ENCODE measurements at regions not wholly inside any gene's neighbourhood (a gene's known extent, or its start where the extent isn't known, plus 50 kb on each side); places are given as distances from the start of the nearest gene placed in this dataset.

DNA sequence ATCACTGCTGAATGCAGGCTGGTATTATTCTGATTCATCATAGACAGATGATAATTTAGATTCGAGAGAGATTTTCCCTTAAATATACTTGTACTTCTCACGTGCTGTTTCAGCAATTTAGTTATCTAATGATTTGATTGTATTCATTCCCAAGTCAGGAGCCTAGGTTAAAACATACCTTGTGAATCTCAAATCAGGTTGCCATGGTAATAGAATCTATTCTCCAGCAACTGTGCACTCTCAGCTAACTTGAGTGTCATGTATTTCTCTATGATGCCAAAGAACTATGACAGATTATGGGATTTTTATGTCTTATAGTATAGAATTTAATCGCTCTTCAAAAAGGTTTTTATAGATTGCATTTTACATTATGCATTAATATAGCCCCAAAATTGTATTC, 315.3 kb downstream of the GABRG2 start:
- no peaks in the 10 kb centered on the region for H3K4me1 ChIP-seq (ENCODE audit: low read depth, poor library complexity, severe bottlenecking)
- no peaks in the 10 kb centered on the region for H3K79me2 ChIP-seq (ENCODE audit: insufficient read depth, low read depth)
- no peak overlapping the region for H3K27ac ChIP-seq
- H3K36me3 ChIP-seq (ENCODE audit: insufficient read depth) = no peaks in the 10 kb centered on the region
- H4K20me1 ChIP-seq (ENCODE audit: insufficient read depth) = no peaks in the 10 kb centered on the region
- H3K4me3 ChIP-seq (IDR thresholded peaks at IDR 0.05; ENCODE audit: insufficient read depth, low read depth, low read length) = no peak overlapping the region
- H2AFZ ChIP-seq (ENCODE audit: low read depth) = no peak overlapping the region
- no peak overlapping the region for H3K4me2 ChIP-seq
- H3K27me3 ChIP-seq (ENCODE audit: insufficient read depth, low read depth) = no peaks in the 10 kb centered on the region
- no peak overlapping the region for H3K9ac ChIP-seq
- TF ChIP-seq, protein P1, sequence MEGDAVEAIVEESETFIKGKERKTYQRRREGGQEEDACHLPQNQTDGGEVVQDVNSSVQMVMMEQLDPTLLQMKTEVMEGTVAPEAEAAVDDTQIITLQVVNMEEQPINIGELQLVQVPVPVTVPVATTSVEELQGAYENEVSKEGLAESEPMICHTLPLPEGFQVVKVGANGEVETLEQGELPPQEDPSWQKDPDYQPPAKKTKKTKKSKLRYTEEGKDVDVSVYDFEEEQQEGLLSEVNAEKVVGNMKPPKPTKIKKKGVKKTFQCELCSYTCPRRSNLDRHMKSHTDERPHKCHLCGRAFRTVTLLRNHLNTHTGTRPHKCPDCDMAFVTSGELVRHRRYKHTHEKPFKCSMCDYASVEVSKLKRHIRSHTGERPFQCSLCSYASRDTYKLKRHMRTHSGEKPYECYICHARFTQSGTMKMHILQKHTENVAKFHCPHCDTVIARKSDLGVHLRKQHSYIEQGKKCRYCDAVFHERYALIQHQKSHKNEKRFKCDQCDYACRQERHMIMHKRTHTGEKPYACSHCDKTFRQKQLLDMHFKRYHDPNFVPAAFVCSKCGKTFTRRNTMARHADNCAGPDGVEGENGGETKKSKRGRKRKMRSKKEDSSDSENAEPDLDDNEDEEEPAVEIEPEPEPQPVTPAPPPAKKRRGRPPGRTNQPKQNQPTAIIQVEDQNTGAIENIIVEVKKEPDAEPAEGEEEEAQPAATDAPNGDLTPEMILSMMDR (conservative IDR thresholded peaks at IDR 0.05; ENCODE audit: low read depth, low read length) = no peak

DNA sequence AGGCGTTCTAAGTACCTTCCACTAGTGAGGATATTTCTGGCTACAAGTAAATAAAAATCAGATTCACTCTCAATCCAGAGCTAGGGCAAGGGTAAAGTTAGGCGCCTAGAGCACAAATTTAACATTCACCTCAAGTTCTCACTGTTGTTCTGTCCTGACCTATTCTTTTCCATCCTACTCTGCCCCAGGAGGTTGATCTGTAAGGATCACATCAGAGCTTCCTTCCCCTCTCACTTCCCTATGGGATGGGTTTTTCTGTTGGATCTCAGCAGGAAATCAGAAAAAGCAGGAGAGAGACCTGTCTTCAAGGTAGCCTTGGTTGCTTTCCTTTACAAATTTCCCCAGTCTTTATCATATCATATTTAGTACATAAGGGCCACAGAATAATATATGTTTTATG, 316.7 kb downstream of the GABRG2 start:
- no peaks in the 10 kb centered on the region for H3K36me3 ChIP-seq (ENCODE audit: insufficient read depth)
- H3K27ac ChIP-seq = no peak overlapping the region
- H3K9ac ChIP-seq = no peak overlapping the region
- H3K79me2 ChIP-seq (ENCODE audit: insufficient read depth, low read depth) = no peaks in the 10 kb centered on the region
- no peak overlapping the region for H2AFZ ChIP-seq (ENCODE audit: low read depth)
- no peak overlapping the region for H3K4me3 ChIP-seq (IDR thresholded peaks at IDR 0.05; ENCODE audit: insufficient read depth, low read depth, low read length)
- no peaks in the 10 kb centered on the region for H3K4me1 ChIP-seq (ENCODE audit: low read depth, poor library complexity, severe bottlenecking)
- TF ChIP-seq, protein P1 (conservative IDR thresholded peaks at IDR 0.05; ENCODE audit: low read depth, low read length) = no peak
- H4K20me1 ChIP-seq (ENCODE audit: insufficient read depth) = no peaks in the 10 kb centered on the region
- no peaks in the 10 kb centered on the region for H3K27me3 ChIP-seq (ENCODE audit: insufficient read depth, low read depth)
- no peak overlapping the region for H3K4me2 ChIP-seq

DNA sequence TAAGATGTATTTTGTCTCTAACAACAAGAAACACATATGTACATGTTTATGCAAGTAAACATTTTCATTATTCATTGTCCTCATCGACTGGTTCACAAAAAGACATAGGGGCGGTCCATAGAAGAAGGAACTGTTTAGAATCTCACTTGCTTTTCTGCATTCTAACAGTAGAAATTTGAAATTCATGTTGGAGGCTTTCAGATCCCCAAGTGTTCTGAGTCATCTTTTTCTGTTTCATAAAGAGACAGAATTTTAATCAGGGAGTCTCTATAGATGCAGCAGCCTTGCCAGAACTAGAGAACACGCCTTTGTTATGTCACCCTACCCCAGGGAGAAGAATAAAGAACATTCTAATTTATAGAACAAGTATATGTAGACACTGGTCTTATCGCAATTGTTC, 324.3 kb downstream of the GABRG2 start:
- Histone ChIP-seq H3K4me3 (IDR thresholded peaks at IDR 0.05; ENCODE audit: insufficient read depth, low read depth, low read length) (no peak overlapping the region), H3K79me2 (ENCODE audit: insufficient read depth, low read depth) (no peaks in the 10 kb centered on the region), H3K9ac (no peak overlapping the region), H3K4me1 (ENCODE audit: low read depth, poor library complexity, severe bottlenecking) (no peaks in the 10 kb centered on the region), H2AFZ (ENCODE audit: low read depth) (no peak overlapping the region), H3K36me3 (ENCODE audit: insufficient read depth) (no peaks in the 10 kb centered on the region), H3K27me3 (ENCODE audit: insufficient read depth, low read depth) (no peaks in the 10 kb centered on the region), H3K4me2 (no peak overlapping the region), H3K27ac (no peak overlapping the region), H4K20me1 (ENCODE audit: insufficient read depth) (no peaks in the 10 kb centered on the region)
- TF ChIP-seq, protein P1 (conservative IDR thresholded peaks at IDR 0.05; ENCODE audit: low read depth, low read length) = no peak

DNA sequence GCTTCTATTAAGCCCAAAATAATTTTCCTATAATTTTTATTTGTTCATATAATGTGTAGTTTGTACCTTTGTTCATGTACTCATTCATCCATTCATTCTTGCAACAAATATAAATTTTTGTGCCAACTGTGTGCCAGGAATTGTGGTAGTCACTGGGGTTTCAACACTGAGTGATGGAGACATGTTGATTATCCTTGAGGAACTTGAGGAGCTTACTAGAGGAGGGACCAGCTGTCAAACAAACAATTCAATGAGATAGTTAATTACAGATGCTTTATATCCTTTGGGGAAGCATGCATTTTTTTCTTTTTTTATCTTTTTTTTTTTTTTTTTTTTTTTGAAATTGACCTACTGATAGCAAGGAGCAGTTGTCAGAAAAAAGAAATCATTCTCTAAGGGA, 324.8 kb downstream of the GABRG2 start:
- no peak overlapping the region for H3K4me2 ChIP-seq
- H3K27me3 ChIP-seq (ENCODE audit: insufficient read depth, low read depth) = no peaks in the 10 kb centered on the region
- H3K4me1 ChIP-seq (ENCODE audit: low read depth, poor library complexity, severe bottlenecking) = no peaks in the 10 kb centered on the region
- H3K9ac ChIP-seq = no peak overlapping the region
- no peak overlapping the region for H3K27ac ChIP-seq
- no peak overlapping the region for H2AFZ ChIP-seq (ENCODE audit: low read depth)
- no peak overlapping the region for H3K4me3 ChIP-seq (IDR thresholded peaks at IDR 0.05; ENCODE audit: insufficient read depth, low read depth, low read length)
- TF ChIP-seq, protein P1 (conservative IDR thresholded peaks at IDR 0.05; ENCODE audit: low read depth, low read length) = no peak
- no peaks in the 10 kb centered on the region for H3K36me3 ChIP-seq (ENCODE audit: insufficient read depth)
- no peaks in the 10 kb centered on the region for H3K79me2 ChIP-seq (ENCODE audit: insufficient read depth, low read depth)
- H4K20me1 ChIP-seq (ENCODE audit: insufficient read depth) = no peaks in the 10 kb centered on the region

DNA sequence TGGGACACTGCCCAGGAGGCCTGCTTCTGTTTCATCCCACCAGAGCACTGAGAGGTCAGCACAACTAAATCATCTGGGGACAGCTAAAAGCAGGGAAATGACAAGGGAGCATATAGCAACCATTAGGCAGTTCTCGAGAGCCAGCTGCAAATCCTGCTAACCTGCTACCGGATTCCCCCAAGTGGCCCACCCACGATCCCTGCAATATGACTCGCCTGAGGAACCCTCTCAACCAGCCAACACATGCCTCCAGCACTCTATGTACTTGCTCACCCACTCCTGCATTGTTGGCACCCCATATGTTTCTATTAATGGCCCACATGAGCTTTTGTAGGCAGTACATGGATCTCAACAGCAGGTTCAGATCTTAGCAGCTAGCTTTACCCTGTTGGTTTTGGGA, 326.0 kb downstream of the GABRG2 start:
- TF ChIP-seq, protein P1 (conservative IDR thresholded peaks at IDR 0.05; ENCODE audit: low read depth, low read length) = no peak
- H3K36me3 ChIP-seq (ENCODE audit: insufficient read depth) = no peaks in the 10 kb centered on the region
- H3K4me1 ChIP-seq (ENCODE audit: low read depth, poor library complexity, severe bottlenecking) = no peaks in the 10 kb centered on the region
- H2AFZ ChIP-seq (ENCODE audit: low read depth) = no peak overlapping the region
- H3K27me3 ChIP-seq (ENCODE audit: insufficient read depth, low read depth) = no peaks in the 10 kb centered on the region
- H3K4me3 ChIP-seq (IDR thresholded peaks at IDR 0.05; ENCODE audit: insufficient read depth, low read depth, low read length) = no peak overlapping the region
- H4K20me1 ChIP-seq (ENCODE audit: insufficient read depth) = no peaks in the 10 kb centered on the region
- H3K79me2 ChIP-seq (ENCODE audit: insufficient read depth, low read depth) = no peaks in the 10 kb centered on the region
- H3K9ac ChIP-seq = no peak overlapping the region
- H3K27ac ChIP-seq = no peak overlapping the region
- no peak overlapping the region for H3K4me2 ChIP-seq
